ENCODE measurements at regions not wholly inside any gene's neighbourhood (a gene's known extent, or its start where the extent isn't known, plus 50 kb on each side); places are given as distances from the start of the nearest gene placed in this dataset.
A peak's percentile ranks its signal among the peaks of the same experiment; 100 is the strongest.

GRCh38 chr2:207387001-207387571 lies 142.7 kb upstream of the CREB1 start:
- H3K4me3 ChIP-seq (ENCODE audit: low read depth, low read length) = no peak overlapping the region
- TF ChIP-seq, protein P1, sequence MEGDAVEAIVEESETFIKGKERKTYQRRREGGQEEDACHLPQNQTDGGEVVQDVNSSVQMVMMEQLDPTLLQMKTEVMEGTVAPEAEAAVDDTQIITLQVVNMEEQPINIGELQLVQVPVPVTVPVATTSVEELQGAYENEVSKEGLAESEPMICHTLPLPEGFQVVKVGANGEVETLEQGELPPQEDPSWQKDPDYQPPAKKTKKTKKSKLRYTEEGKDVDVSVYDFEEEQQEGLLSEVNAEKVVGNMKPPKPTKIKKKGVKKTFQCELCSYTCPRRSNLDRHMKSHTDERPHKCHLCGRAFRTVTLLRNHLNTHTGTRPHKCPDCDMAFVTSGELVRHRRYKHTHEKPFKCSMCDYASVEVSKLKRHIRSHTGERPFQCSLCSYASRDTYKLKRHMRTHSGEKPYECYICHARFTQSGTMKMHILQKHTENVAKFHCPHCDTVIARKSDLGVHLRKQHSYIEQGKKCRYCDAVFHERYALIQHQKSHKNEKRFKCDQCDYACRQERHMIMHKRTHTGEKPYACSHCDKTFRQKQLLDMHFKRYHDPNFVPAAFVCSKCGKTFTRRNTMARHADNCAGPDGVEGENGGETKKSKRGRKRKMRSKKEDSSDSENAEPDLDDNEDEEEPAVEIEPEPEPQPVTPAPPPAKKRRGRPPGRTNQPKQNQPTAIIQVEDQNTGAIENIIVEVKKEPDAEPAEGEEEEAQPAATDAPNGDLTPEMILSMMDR (IDR thresholded peaks at IDR 0.05; ENCODE audit: insufficient read depth, low read length) = no peak
- no peak for DNase-seq (ENCODE audit: low read depth)

GRCh38 chr2:207390302-207391095 lies 139.3 kb upstream of the CREB1 start:
- no peak for DNase-seq (ENCODE audit: low read depth)
- H3K4me3 ChIP-seq (ENCODE audit: low read depth, low read length) = no peak overlapping the region
- TF ChIP-seq, protein P1 (IDR thresholded peaks at IDR 0.05; ENCODE audit: insufficient read depth, low read length) = no peak

DNA sequence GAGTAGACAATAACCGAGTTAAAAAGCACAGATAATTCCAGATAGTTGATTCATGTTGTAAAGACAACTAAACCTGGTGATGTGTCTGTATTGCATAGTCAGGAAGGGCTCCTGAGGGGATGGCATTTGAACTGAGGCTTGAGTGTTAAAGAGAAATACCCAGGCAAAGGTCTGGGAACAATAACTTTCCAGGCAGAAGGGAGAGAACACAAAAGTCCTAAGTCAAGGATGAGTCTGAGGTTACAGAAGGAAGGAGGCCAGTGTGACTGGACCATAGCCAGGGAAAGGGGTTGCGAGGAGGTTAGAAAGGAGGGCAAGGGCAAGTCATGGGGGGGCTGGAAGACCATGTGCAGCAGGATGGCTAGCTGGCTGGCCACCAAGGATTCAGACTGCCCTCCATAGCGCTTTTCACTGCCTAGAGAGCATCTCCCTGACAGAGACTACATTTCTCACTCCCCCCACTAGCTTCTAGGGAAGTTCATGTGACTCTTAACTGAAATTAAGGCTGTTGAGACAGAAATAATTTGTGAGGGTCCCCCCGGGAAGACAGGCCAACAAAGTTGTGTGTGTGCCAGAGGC lies 135.5 kb upstream of the CREB1 start:
- H3K4me3 ChIP-seq (ENCODE audit: low read depth, low read length) = no peak overlapping the region
- peak; percentile 52 for DNase-seq (ENCODE audit: low read depth)
- TF ChIP-seq, protein P1 (IDR thresholded peaks at IDR 0.05; ENCODE audit: insufficient read depth, low read length) = no peak

- H3K4me3 ChIP-seq (ENCODE audit: low read depth, low read length) = no peak overlapping the region
- DNase-seq (ENCODE audit: low read depth) = peak; percentile 100
- TF ChIP-seq, protein P1 (IDR thresholded peaks at IDR 0.05; ENCODE audit: insufficient read depth, low read length) = no peak
These were observed 134.8 kb upstream of the CREB1 start for GRCh38 chr2:207394812-207395534.

GRCh38 chr2:207395535-207396251 lies 134.1 kb upstream of the CREB1 start:
- TF ChIP-seq, protein P1 (IDR thresholded peaks at IDR 0.05; ENCODE audit: insufficient read depth, low read length) = no peak

More at GRCh38 chr2:207395535-207396251, 134.1 kb upstream of the CREB1 start:
- DNase-seq (ENCODE audit: low read depth) = no peak
- no peak overlapping the region for H3K4me3 ChIP-seq (ENCODE audit: low read depth, low read length)
